NCI-H2196 treated with DMSO at 0.1 percent for 48 hours (cell line): ENCODE measurements at regions not wholly inside any gene's neighbourhood (a gene's known extent, or its start where the extent isn't known, plus 50 kb on each side); places are given as distances from the start of the nearest gene placed in this dataset.

Experiments
- DNase-seq: peaks from one replicate; lab custom pipeline; 2025; ENCODE audit not compliant: unreplicated experiment; lab: John Stamatoyannopoulos, UW

GRCh38 chr6:50214937-50215336, 165.2 kb upstream of the DEFB112 start:
- DNase-seq: no peak

DNA sequence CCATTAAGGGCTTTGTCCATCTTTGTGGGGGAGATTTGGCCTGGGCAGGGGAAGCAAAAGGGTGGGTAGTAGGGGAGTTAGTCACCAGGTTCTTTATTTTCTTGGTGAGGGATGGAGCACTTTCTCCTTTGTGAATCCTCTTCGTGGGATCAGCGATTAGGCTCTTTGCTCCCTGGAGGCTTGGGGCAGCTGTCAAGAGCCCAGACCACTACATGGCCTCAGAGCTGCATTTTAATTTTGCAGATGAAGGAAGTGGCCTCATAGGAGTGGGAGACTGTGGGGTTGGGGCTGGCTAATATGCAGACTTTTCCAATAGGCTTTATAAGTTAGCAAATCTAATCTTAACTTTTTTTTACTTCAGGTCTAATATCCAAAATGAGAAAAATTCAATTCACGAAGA, 168.1 kb upstream of the DEFB112 start:
- no peak for DNase-seq

DNA sequence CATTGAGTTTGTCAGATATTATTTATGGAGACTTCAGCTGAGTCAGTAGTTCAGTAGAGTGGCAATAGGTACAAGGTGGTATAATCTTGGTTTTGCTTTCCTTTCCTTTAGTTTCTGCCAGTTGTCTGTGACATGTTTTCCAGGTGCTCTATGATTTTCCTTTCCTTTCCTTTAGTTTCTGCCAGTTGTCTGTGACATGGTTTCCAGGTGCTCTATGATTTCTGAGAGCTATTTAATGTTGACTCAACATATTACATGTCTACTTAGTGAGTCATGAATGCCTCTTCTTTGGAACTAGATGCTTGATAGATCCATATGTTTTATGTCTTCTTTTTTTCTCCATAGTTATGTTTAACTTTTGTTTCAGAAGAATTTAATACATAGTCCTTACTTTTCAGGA, 186.4 kb upstream of the DEFB112 start:
- no peak for DNase-seq

DNA sequence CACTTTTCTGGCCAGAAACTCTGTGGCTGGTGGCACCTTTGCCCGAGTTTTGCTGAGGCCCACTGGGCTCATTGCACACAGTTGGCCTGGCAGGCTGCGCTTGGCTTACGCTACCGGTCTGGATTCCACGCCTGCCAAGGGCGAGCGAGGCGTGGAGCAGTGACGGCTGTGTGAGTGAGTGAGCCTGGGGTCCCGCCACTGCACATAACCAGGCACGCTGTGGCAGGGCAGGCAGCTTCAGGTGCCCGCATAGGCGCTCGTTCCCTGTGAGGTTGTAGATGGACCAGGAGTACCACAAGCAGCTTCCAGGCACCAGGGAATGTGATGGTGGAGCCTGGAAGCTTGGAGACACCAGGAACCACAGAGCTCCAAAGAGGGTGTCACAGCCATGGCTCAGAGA, 190.1 kb upstream of the DEFB112 start:
- DNase-seq: no peak

DNA sequence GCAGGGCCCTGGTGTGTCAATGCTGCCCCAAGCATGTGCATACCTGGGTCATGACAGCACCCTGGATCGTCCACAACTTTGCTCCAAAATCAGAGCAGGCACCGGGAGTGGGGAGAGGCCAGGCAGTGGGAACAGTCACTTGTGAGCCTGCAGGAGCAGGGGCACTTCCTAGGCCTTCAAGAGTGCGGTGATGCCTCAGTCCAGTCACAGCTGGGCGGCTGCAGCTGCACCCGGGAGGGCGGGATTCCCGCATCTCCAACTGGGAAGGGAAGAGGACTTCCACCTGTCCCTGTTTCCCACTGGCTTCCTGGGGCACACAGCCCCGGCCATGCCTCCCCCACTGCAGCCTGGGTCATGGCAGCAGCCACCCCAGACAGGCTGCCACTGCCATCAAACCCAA, 191.3 kb upstream of the DEFB112 start:
- DNase-seq: no peak

DNA sequence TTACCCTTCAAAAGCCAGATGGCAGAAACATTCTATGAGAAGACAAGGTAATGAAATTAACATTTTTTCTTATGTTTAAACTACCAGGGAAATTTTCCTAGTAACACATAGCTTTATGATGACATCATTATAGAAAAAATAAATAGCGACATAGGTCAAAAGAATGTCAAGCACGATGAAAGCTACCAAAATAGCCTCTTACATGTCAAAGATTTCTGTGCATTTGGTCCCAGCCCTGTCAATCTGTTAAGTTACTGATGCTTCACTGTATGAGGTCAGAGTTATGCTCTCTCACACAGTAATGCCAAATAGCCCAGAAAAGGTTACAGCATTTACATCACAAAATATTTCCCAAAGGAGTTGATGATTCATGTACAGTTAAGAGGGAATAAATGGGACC, 199.8 kb upstream of the DEFB112 start:
- no peak for DNase-seq

DNA sequence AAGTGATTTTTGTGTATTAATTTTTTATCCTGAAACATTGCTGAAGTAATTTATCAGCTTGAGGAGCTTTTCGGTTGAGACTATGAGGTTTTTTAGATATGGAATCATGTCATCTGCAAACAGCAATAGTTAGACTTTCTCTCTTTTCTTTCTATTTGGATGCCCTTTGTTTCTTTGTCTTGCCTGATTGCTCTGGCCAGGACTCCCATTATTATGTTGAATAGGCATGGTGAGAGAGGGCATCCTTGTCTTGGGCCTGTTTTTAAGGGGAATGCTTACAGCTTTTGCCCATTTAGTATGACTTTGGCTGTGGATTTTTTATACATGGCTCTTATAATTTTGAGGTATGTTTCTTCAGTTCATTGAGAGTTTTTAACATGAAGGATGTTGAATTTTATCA, 207.6 kb upstream of the DEFB112 start:
- DNase-seq: no peak

GRCh38 chr6:50259903-50260302, 210.2 kb upstream of the DEFB112 start:
- no peak for DNase-seq

- no peak for DNase-seq
These were observed 215.4 kb upstream of the DEFB112 start for GRCh38 chr6:50264995-50265571.

- no peak for DNase-seq
These were observed 220.7 kb upstream of the DEFB112 start for GRCh38 chr6:50270415-50270814.

DNA sequence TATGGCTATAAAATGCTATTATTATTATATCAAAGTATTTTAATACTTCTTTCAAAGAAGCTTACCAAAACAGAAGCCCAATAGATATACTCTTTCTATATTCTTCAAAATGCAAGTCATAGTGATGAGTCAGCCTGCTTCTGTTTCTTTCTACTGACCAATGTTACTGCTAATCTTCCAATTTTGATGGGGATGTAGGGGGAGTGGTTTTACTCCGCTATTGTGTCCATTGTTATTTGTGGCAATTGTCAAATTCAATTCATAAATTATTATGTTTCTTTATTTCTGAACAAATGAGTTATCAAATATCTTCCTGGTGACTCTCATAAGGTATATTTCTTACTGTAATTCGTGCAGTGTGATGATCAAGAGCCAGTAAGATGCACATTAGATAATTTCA, 221.5 kb upstream of the DEFB112 start:
- DNase-seq: no peak

DNA sequence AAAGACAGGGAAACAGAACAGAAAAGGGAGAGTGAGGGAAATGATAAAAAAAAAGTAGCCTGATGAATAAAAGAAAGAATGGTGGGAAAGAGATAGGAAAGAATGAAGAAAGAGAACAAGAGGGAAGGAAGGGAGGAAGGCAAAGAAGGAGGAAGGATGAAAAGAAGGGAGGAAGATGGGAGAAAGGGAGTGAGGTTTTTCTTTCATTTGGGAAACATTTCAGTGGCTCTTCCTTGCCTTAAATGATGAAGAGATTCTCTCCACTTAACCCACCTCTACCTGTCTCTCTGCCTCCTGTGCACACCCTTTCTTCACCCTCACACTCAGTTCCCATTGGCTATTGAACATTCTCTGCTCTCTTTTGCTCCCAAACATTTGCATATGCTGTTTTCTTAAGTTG, 222.1 kb upstream of the DEFB112 start:
- DNase-seq: no peak

DNA sequence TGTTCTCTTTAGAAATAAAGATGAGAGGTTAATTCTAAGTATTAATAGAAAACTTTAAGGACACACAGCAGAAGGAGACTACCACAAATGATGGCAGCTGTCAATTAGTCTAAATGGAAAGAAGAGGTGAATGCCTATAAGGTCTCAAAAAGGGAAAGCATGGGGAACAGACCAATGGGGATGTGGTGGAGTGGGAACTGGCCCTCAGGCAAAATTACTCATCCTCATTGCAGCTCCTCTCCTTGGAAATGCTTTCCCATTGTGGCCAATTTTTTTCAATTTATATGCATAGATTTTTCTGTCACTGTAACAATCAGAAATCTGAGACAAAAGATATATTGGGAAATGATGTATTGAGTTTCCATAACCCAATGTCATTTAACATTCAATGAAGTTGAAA, 222.9 kb upstream of the DEFB112 start:
- DNase-seq: no peak

DNA sequence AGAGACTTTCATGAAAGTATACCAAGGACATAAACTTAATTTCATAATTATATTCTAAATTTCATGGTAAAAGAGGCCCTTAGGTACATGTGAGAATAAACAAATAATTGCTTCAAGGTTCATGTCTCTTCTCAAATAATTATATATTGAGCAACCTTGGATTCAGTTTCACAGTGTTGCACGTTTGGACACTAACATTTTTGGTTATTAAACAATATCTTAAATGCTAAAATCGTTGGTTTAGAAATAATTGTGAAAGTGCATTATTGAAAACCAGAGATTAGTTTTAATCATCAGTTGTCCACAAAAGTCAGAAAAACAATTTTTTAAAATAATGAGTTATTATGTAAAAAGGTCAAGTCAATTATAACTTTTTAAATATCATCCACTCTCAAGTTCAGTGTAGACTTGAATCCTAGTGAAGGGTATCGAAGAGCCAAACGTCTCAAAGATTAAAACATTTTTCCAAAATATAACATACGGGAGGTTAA, 227.1 kb upstream of the DEFB112 start:
- no peak for DNase-seq

DNA sequence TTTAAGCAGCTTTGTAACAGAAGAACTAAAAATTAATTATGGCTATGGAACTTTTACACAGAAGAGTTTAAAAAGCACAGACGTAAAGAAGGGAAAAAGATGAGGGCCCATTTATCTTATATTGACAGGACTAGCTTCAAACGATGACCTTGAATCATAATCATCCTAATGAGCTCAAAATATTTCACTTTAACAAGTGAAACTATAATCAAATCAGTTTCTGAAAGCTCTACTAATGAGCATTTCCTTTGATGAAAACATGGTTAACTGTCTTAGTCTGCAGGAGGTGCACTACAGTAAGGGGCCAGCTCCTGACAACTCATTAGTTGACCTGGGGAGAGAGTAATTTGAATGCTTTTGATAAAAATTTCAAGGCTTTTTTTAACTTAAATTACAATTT, 228.0 kb upstream of the DEFB112 start:
- DNase-seq: no peak

GRCh38 chr6:50278663-50279062, 228.9 kb upstream of the DEFB112 start:
- DNase-seq: no peak

DNA sequence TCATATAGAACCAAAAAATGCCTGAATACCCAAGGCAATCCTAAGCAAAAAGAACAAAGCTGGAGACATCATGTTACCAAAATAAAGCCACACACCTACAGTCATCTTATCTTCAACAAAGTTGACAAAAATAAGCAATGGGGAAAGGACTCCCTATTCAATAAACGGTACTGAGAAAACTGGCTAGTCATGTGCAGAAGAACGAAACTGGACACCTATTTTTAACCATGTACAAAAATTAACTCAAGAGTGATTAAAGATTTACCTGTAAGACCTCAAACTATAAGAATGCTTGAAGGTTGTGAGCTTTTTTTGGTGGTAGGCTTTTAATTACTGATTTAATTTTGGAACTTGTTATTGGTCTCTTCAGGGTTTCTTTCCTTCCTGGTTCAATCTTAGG, 236.0 kb upstream of the DEFB112 start:
- DNase-seq: no peak

GRCh38 chr6:50288241-50288640, 238.5 kb upstream of the DEFB112 start:
- DNase-seq: no peak

GRCh38 chr6:50288881-50289280, 239.2 kb upstream of the DEFB112 start:
- DNase-seq: no peak

GRCh38 chr6:50289366-50289765, 239.6 kb upstream of the DEFB112 start:
- no peak for DNase-seq

DNA sequence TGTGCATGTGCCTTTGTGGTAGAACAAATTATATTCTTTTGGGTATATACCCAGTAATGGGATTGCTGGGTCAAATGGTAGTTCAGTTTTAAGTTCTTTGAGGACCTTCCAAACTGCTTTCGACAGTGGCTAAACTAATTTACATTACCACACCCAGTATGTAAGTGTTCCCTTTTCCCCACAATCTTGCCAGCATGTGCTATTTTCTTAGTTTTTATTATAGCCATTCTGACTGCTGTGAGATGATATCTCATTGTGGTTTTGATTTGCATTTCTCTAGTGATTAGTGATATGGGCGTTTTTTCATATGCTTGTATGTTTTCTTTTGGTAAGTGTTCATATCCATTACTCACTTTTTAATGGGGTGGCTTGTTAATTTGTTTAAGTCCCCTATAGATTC, 251.6 kb upstream of the DEFB112 start:
- no peak for DNase-seq

- DNase-seq: no peak
These were observed 255.9 kb upstream of the DEFB112 start for GRCh38 chr6:50305660-50306059.

DNA sequence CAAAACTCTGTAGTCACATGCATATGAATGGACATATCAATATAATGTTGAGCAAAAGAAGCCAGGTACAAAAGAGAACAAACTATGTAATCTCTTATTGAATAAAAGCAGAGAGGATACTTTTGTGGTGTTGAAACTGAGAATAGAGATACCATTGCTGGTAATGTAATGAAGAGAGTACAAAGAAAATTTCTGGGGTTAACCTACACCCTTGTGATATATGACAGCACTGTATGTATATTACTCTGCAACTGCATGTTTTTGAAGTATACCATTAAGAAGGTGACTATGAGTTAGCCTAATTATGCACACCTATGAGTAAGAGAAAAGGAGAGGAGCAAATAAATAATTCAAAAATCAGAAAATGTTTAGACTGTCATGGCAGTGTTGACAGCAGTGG, 268.8 kb upstream of the DEFB112 start:
- DNase-seq: no peak

DNA sequence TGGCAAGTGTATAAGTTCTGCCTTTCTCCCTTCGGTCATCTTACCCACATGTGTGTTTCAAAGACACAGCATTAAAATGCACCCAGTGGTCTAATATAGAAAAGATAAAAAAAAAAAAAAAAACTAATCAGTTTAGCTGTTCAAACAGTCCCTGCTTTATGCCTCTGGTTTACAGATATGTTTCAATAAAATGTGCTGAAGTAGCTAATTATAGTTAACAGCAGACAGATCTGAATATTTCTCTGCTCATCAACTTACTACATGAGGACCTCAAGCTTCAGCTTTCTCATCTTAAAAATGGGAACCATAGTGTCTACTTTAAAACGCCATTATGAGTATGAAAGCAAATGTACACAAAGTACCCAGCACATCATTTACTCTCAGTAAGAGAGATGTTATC, 280.6 kb upstream of the DEFB112 start:
- no peak for DNase-seq
